HG03097 (cell line): ENCODE measurements at regions not wholly inside any gene's neighbourhood (a gene's known extent, or its start where the extent isn't known, plus 50 kb on each side); places are given as distances from the start of the nearest gene placed in this dataset.
"Not testable (repeated sequence)": the region's sequence is repeated elsewhere in the genome, so short reads cannot be mapped to it uniquely, and the experiment has no call there.

Source experiments
- ATAC-seq: cut with Tn5 transposase; IDR thresholded peaks from one replicate; pipeline ENCODE4 v1.9.1; 2021; ENCODE audit not compliant: unreplicated experiment, low FRiP score

DNA sequence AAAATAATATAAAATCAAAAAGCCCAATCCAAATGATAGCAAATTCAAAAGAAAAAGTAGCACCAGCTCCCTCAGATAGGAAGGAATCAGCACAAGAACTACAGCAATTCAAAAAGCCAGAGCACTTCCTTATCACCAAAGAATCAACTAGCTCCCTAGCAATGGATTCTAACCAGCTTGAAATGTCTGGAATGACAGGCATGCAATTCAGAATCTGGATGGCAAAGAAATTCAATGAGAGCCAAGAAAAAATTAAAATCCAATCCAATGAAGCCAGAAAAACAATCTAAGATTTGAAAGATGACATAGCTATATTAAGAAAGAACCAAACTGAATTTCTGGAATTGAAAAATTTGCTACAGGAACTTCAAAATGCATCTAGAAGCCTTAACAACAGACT, 1334.4 kb upstream of the ALCAM start:
- no peak for ATAC-seq

DNA sequence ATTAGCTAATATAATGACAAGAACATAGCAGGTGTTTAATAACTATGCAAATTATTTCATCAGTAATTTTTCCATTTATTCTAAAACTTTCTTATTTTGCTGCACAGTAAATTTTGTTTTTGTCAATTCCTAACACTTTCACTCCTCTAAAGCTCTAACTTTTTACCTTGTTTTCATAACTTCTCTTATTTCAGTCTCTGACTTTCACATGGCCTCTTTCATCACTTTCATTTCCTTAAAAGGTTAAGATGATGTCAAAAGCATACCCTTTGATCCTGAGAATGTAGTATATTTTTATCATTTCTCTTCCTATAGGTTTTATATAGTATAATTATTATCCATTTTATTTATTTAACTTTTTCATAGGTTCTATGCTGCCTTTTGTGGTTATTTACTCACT, 1325.8 kb upstream of the ALCAM start:
- no peak for ATAC-seq

DNA sequence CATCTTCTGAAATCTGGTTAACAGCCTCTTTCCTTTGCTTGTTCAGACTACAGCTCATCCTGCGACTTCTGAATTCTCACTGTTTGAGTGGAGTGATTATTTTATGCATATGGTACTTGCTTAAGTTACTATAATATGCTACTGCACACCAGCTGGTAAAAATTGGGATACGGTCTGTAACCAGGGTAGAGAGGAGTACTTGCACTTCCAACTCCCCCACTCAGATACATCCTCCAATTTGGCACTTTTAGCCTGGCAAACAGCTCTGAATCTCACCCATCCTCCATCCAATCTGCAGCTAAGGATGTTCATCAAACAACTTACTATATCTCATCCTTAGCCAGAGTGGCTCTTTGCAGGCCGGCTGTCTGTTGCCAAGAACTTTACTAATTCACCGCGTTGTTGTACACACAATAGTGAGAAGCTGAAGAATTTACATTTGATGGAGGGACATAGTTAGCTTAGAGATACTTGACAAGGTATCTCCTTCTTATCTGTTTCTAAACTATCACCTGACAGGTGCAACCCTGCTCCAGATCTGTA, 1323.6 kb upstream of the ALCAM start:
- not testable (repeated sequence) for ATAC-seq

DNA sequence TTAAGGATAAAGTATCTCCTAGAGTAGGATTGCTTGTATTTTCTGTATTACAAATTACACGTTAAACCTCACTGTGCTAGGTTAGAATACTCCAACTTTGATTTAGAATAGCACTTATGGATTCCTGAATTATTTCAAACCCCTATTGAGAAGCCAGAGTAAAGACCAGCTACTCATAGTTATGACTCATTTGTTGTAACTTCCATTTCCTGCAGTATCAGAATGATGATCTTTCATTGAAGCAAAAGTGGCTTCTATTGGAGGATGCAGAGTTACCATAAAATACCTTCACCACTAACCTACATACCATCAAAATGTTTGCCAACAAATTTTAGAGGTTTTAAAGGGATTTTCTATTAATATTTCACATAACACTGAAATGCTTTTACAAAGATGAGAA, 1322.7 kb upstream of the ALCAM start:
- no peak for ATAC-seq

DNA sequence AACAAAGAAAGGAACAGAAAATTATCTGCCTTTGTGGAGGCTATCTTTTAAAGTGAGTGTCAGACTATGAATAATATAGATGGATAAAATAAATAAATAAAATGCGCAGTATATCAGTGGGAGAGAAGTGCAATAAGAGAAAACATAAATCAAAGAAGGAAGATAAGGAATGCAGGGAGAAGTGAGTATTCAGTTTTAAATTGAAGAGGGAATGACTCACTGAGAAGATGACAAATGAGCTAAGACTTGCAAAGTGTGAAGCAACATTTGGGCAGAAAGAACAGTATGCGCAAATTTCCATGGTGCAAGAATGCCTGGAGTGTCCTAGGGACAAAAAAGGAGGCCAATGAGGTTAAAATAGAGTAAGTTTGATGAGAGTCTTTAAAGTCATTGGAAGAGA, 1300.1 kb upstream of the ALCAM start:
- no peak for ATAC-seq

DNA sequence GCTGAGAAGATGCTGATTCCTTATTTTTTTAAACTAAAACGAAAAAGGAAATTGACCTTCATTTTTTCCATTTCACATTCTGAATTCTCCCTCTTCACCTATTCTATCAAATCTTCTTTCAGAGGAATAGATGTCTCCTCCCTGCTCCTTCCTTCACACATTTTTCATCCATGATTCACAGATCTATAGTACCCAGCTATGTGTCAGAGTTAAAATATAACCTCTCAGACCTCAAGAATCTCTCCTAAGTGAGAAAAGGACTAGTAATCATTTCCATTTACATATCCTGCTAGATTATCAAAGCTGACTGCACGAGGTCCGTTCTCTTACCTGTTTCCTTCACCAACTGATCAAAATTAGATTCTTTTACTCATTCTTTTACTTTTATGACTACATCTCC, 1297.6 kb upstream of the ALCAM start:
- ATAC-seq: no peak

DNA sequence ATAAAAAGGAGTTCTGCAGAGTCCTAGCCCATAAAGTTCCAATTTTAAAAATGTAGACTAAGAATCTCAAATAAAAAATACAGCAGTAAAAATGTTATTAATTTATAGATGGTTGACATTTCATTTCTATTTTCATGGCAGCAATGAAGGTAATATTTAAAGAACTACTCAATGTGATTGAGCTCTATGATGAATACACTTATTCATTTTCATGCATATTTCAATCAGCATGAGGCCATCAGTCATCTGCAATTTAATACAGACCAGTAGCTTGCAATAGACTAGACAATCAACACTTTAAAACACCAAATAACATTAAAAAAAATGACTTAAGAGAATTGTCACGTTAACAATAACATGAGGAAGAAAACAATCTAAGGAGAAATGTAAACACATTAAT, 1295.8 kb upstream of the ALCAM start:
- ATAC-seq: no peak

DNA sequence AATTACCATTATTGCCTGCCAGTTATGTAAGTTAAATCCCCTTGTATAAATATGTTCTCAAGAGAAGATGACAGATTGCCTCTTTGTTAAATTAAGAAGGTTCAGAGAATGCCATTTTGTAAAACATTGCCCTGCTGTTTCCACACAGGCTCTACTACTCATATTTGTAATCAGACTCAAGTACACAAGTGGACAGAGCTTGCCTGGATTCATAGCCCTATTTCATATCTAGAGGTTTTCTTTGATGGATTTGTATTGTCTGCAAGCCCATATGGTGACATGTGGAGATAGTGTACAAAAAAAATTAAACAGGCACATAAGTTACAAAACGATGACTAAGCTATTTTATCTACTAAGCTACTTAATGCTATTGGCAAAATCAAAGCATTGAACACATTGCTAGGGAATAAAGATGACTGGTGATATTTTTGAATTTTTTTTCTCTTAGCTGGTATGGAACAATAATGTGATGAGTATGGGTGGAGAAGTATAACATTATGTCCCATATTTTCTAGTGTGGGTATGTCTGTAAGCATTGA, 1286.6 kb upstream of the ALCAM start:
- ATAC-seq: no peak

DNA sequence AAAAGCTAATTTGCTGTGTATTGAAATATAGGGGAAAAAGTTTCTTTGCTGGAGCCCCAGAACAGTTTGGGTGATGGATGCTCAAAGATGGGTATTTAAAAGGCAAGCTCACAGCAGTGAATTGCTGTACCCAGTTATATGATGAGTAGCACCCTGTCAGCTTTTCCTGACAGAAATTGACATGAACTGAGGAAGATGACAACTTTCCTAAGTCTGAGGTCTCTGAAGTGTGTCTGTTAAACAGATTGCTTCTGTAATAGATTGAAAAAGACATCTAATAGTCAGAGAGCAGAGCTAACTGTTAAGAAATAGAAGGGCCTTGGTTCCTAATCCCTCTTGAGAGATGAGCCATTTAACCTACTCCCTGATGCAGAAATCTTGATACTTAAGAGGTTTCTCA, 1278.0 kb upstream of the ALCAM start:
- no peak for ATAC-seq

DNA sequence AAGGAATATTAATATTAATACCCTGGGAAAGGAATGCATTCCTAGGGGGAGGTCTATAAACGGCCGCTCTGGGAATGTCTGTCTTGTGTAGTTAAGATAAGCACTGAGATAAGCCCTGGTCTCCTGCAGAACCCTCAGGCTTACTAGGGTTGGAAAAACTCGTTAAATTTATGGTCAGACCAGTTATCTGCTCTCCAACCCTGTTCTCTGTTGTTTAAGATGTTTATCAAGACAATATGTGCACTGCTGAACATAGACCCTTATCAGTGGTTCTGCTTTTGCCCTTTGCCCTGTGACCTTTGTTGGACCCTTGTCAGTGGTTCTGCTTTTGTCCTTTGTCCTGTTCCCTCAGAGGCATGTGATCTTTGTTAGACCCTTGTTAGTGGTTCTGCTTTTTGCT, 1276.7 kb upstream of the ALCAM start:
- ATAC-seq: not testable (repeated sequence)

DNA sequence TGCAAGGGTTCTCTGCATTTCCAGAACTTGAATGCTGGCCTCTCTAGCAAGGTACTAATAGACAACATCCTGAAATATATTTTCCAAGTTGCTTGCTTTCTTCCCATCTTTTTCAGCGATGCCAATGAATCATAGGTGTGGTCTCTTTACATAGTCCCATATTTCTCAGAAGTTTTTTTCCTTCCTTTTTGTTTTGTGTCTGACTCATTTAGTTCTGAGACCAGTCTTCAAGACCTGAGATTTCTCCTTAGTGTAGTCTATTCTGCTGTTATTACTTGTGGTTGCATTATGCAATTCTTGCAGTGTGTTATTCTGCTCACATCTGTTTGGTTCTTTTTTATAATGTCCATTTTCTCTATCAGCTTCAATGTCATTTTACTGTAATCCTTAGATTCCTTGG, 1265.0 kb upstream of the ALCAM start:
- no peak for ATAC-seq

DNA sequence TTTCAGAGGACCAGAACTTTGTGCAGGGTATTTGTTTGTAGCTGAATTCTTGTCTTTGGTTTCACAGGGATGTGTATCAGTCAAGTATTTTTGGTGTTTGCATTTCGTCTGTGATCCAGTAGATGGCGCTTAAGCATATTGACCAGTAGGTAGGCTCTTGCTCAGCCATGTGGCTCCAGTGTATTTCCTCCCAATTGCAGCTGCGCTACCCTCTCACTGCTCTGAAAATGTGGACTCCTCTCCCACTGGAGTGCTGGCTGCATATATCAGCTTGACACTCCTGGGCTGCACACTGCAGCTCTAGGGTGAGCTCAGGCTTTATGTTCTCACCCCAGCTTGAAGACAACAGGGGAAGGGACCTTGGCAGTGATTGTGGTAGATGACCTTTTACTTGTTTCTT, 1264.3 kb upstream of the ALCAM start:
- ATAC-seq: peak; percentile 91

DNA sequence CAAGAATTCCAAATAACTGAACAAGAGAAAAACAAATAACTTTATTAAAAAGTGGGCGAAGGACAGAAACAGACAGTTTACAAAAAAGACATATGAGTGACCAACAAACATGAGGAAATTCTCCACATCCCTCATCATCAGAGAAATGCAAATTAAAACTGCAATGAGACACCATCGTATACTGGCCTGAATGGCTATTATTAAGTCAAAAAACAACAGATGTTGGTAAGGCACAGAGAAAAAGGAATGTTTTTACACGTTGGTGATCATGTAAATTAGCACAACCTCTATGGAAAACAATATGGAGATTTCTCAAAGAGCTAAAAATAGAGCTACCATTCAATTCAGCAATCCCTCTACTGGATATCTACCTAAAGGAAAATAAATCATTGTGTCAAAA, 1260.4 kb upstream of the ALCAM start:
- ATAC-seq: no peak

DNA sequence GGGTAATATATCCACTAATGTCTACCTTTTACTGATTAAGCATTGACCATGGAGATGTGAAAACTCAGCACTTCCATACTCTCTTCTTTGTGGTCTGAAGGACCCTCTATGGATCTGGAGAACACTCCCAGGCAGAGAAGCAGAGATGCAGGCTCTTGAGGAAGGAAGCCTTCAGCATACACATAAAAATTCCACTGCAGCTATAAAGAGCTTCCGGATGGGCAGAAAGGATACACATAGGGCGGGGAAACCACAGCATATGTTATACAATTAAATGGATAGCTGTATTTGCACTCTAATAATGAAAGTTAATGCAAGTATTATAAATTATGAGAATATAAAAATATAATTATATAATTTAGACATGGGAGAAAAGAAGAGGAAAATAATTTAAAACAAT, 1258.2 kb upstream of the ALCAM start:
- no peak for ATAC-seq

DNA sequence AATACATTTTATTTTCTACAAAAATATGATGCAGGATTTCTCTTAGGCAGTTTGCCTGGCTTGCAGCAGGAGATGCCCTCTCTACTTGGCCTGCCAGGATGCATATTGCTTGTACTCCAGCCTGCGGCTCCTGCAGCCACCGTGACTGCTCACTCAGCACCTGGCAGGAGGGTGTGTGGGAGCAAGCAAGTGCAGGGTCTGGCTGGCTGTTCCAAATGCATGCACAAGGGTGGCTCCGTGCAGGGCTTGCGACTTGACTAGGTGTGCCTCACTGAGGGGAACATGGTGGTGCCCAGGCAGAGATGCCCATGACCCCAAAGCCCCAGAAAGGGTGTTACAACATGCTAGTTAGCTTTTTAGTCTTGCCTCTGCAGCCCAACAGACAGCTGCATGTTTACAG, 1240.2 kb upstream of the ALCAM start:
- no peak for ATAC-seq

DNA sequence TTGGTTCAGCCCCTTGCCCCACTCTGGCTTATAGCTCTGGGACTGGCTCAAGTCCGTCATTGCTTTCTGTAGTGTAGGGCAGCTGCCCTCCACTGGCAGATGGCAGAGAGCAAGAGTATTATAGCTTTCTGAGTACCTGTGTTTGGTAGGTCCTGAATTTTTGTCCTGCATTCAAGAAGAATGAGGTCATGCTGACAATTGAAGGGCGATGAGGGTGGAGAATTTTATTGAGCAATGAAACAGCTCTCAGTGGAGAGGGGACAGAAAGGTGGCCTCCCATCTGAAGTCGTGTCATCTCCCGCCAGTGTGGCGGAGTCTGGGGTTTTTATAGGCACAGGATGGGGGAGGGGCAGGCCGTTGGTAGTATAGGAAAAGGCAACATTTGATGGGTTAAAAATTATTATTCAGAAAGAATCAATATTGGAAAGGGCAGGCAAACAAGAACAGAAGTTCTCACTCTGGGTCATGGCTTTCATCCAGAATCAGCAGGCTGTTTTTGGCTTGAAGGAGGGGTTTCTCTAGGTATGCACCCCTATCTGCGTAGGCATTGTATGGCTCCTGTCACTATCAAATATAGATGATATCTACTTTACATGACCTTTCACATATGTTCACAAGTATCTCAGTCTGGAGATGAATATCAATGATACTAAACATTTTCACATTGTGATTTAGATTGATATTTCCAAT, 1239.7 kb upstream of the ALCAM start:
- ATAC-seq: no peak

DNA sequence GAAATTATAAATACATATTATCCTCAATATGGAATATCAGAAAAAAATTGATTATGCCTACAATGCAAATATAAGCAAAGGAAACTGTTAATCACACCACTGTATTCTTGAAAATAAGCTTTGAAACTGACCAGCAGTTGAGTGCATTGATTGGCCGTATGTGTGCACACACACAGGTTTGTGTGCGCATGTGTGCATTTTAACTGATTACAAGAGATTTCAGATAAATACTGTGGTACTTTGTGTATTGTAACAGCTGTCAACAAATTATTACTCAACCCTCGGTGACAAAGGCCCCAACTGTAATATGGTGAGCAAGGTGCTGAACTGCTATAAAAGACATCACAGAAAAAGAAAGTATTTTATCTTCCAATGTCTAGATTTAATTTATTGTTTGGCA, 1238.9 kb upstream of the ALCAM start:
- no peak for ATAC-seq

DNA sequence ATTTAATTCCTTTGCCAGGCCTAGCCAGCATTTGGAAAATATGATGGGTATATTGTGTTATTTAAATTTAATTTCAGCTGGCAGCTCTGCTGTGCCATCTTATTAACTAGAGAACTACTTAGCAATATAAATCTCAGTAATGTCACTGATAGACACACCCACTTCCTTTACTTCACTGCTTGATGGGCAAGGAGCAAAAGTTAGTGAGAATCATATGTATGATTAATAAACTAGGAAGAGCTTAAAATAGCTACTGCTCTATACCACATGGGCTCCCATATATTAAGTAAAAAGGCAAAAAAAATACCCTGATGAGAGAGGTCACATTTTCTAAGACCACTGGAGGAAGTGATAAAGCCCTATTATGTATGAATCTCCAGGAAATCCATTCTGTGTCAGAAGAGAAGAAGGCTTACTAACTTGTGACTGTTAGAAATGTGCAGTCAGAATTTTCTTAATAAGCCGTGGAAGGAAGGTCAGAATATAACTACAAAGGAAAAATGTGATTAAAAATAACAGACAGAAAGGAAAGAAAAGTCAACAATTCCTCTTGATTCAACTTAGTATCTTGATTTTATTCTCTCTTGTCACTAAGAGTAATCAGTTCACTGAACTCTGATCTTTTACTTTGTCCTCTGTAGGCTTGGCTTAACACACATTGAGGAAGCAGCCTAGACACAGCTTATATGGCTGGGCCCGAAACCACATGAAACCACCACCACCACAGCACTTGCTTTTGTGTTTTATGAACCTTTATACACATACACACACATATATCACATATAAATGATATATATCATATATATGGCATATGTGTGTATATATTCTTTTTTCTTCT, 1233.9 kb upstream of the ALCAM start:
- no peak for ATAC-seq

DNA sequence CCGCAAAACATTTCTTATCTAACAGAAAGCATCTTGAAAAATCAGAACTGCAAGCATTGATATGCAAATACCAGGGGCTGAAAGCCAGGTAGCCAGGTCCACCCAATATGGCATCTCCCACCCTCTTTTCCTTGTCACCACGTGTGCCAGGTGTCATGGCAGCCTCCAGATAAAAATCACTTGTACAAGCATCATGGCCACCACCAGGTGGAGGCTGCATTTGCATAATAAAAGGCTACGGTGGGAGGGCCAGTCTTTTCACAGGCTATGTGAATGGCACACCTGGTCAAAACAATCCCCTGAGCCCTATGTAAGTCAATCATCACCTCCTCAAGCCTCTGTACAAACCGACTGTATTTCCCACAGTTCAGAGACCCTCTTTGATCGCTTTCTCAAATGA, 1233.1 kb upstream of the ALCAM start:
- ATAC-seq: no peak

DNA sequence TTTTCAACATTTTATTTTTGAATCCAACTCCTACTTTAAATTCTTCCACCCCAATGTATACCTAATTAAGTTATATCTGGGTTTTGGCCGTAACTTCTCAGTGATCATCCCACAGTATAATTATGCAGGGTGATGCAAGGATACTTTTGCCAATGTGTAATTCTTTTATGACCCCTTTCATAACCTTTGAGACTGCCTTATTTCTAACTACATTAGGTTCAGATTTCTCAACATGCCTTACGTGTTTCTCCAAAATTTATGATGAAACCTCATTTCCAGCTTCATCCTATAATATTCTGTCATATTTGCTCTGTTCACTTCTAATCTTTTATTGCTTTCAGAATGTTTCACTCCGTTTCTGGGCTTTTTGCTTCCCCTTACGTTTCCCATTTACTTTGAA, 1229.6 kb upstream of the ALCAM start:
- ATAC-seq: no peak

DNA sequence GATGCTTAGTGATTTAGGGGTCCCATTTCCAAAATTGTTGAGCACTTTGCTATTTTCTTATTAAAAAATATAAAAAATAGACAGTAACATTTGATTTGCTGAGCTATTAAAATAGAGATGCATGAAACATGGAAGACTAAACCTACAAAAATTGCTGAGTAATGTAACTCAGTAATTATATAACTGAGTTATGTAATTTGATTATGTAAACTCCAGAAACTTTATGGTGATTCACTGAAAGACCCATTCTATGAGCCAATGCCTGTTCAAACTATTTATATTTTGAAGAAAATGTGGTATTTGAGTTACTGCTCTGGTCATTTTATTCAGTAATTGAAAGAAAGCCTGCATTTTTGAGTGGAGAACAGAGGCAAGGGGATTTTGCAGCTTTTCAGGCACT, 1221.5 kb upstream of the ALCAM start:
- ATAC-seq: no peak

DNA sequence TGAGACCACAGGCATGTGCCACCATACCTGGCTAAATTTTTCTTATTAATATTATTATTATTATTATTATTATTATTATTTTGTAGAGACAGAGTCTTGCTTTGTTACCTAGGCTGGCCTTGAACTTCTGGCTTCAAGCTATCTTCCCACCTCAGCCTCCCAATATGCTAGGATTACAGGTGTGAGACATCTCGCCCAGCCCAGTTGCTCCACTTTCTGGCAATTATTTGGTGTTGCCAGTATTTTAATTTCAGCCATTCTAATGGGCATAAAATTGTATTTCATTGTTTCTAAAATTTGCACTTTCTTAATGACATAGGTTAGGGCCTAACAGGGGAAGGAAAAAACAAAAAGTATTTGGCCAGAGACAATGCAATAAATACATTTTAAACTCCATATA, 1217.6 kb upstream of the ALCAM start:
- no peak for ATAC-seq
